Activated CD4-positive, alpha-beta T cell treated with anti-CD3 and anti-CD28 coated beads, Interleukin-2, amount 50 U/mL, for 4 hours (primary cell): ENCODE measurements at regions not wholly inside any gene's neighbourhood (a gene's known extent, or its start where the extent isn't known, plus 50 kb on each side); places are given as distances from the start of the nearest gene placed in this dataset.

ENCODE experiments used
- DNase-seq, 2 experiments: peaks; one replicate each; pipeline ENCODE4 v3.0.0-alpha.2; 2020

DNA sequence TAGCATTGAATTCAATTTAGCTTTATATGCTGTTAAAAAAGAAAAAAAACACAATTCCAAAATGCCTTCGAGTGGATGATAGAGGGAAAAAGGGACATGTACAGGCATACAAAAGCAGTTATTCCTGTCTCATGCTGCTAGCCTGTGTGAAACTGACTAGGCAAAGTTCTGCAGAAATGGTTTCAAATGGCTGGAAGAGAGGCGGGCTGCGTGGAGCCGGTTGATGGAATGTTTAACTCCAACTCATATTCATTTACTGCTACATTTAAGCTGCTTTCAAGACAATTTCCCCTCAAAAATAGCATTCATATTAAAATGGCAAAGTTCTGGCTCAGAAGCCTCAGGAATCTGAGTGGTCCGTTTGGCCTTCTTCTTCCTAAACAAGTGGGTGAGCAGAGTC is 143.8 kb upstream of the PPARGC1A start:
- no peak for DNase-seq

DNA sequence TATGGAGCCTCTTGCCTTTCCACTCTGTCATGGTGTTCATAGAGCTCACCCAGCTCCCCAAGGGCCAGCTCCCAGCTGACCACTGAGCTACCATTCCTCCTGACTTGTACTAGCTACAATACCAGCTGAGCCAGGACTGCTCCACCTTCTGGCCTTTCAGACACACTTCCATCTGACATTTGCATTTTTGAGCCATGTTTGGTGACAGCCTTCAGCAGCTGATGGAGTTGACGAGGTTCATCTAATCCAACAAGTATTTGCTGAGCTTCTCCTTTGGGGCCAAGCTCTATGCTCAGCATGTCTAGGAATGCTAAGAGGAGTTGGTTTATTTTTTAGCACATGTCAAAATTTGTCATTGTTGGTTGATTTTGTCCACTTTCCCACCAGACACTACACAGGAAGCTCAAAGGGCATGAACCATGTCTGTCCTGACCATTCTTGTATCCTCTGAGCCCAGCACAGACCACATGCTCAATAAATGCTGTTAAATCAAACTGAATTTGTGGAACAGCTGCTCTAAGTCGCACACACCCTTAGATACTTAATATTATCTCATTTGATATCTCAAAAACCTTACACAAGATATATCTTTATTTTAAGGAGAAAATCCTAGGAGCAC is 142.6 kb upstream of the PPARGC1A start:
- DNase-seq = no peak

DNA sequence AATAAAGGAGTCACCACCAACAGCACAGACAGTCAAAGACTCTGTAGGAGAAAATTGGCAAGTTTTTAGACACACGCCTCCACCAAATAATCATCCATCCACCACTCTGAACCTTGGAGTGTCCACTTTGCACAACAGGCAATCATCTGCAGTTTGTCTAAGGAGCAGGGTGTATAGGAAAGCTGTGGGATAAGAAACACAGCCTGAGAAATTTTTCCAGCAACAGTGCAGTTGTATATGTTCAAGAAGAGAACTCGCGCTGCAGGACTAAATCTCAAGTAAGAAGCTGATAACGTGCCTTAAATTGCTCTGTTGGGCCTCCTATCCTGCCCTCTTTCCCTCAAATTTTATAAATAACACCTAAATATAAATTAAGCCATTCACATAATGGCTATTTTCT is 136.7 kb upstream of the PPARGC1A start:
- no peak for DNase-seq

DNA sequence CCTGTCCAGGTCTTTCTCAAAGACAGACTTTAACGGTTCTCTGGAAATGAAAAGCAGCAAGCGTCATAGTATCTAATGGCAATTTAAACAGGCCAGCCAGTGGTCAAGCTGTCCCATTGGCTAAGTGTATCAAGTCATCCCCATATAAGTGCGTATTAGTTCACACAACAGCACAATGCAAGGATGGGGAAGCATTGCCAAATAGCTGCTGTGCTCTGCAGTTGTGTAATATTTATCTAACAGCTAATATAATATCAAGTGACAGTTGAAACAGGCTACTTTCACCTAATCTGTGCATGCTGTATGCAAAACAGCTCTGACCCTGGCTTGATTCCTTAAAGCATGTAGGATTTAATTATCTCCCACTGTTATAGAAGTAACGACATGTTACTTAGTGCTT is 134.8 kb upstream of the PPARGC1A start:
- no peak for DNase-seq

DNA sequence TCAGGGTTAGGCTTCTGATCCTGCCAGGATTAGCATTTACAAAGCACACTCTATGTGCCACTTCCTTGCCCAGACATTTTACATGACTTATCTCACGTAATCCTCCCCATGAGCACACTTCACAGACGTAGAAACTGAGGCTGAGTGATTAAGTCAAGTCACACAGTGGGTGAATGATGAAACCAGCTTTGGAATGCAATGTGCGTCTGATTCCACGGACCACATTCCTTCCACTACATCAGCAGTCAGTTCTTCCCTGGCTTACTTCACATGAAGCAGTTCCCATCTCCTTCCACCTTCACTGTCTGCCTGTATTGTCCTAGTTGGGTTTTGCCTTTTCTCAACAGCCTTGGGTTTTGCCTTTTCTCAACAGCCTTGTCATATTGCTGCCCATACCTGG is 134.3 kb upstream of the PPARGC1A start:
- DNase-seq = no peak

DNA sequence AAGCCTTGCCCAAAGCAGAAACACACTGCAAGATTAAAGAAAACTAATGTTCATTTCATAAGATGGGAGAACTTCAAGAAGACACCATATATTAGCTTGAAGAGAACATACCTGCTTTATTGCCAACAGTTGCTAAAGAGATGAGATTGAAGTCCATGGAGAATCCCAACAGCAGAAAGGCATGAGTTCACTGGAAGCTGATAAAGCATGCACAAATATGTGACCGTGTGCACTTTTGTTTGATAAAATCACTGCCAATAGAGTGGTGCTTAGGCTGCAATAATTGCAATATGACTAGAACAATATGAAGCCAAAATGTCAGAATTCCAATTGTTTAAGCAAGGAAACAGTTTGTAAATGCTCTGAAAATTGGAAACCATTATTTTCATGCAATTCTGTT is 125.9 kb upstream of the PPARGC1A start:
- DNase-seq = no peak

DNA sequence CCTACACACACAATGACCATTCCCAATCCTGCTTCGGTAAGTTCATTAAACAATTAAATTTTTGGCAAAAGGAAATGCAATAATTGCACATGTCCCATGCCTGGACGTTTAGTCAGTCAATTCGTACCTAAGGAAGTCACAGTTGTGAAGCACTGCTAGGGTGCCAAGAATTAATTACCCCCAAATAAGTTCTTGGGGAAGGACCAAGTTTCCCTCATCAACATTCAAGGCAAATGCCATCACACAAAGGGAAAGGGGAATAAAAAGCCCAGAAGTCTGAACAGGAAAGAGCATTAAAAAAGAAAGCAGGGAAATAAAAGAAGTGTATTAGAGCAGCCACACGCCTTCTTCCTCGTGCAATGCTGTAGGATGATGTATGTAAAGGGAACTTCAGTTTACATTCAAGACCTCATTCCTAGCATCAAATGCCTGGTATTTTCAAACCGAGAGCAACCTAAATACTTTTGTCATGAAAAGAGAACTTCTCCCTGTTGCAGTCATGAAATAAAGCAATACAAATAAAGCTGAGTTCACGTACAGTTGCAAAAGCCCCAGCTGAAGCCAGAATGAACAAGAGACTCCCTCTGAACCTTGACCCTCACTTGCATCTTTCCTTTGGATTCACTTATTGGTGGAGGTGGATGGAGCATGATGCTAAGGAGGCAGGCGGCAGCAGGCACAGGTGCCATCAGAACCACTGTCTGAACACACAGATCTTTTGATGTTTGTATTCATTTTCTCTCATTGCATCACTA is 124.0 kb upstream of the PPARGC1A start:
- no peak for DNase-seq

DNA sequence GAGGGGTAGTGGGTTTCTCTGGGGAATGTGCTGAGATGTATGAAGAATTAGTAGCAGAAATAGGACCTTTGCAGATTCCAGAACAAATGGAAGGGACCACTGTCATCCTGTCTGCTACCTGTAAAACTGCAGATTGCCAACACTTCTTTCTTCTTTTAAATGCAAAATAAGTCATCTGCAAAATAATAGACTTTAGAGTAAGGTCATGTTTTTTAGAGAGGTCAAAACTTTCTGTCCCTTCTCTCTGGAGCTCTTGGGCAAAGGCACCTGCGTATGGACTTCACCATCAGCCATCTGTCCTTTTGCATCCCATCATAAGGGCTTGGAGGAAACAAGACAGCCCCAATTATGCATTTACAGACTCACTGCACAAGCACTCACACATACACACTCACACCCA is 121.1 kb upstream of the PPARGC1A start:
- no peak for DNase-seq

DNA sequence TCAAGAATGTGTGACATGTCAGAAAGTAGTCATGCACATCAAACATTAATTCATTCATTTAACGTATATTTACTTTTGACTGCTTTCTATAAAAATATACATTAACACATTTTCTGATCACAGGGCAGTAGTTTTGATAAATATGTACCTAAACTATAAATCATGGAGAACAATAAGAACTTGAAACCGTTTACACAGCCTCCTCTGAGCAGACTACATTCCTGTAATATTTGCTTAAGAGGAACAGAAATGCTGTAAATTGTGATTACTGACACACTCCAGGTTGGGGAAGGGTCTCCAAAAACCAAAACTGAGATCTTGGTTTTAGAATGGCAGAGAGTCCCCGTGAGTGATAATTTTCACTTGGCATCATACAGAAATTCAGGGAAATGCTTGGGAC is 120.7 kb upstream of the PPARGC1A start:
- DNase-seq = no peak

DNA sequence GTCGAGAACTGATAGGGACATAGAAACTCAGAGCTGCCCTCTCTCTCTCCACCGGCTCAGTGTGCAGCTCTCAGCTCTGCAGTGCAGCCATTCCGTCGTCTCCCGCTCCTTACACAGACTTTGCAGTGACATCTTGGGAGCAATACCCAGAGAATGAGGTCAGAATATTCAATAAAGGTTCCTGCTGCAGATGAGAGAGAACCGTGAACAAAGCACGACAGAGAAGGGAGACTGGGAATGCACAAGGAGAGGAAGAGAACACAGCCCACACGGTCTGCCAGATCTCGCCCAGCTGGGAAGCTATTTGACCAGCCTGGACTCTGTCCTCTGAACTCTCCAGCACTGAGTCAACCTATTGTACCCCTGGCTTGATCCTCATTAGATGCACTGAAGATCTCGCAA is 118.0 kb upstream of the PPARGC1A start:
- no peak for DNase-seq

DNA sequence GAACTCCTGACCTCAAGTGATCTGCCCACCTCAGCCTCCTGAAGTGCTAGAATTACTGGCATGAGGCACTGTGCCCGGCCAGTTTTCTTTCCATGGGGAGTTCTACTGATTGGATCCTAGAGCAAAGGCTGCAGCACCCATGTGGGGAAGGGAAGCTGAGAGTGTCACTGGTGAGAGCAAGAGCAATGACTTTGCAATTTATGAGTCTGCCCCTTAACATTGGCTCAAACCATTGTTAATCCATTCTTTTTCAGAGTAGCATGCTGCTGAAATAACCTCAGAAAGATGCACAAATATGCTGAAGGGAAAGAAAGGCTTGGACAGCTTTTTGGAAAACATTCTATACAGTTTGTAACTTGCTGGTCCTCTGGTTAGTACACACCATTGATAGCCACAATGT is 116.4 kb upstream of the PPARGC1A start:
- DNase-seq = no peak

DNA sequence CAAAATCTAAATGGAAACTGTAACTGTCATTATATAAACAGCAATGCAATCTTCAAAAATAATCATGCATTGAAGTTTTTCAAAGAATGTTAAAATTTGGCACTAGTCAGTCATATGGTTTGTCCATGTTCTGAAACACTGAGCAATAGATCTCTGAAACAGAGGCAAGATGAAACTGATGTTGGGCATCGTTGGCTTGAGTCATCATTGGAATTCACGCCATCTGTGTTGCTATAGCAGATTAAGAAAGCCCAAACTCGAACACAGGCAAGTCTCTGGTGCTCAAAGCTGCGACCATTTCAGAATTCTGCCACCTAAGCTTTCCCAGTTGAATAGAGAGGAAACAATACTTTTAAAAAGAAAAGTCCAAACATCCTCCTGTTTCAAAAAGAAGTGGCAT is 114.1 kb upstream of the PPARGC1A start:
- no peak for DNase-seq

DNA sequence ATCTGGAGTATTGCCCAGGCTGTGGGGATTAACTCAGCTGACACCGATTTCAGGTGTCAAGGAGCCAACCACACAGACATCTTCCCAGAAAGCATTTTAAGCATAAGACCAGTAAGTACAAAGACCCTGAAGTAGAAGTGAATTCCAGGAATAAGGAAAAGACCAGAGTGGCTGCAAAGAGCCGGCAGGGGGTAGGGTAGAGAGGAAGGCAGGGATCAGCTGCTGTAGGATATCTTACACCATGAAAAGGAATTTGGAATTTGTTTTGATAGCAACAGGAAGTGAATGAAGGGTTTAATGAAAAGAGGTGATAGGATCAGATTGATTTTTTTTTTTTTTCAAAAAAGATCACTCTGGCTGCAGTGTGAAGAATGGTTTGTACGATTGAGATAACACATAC is 113.6 kb upstream of the PPARGC1A start:
- no peak for DNase-seq

DNA sequence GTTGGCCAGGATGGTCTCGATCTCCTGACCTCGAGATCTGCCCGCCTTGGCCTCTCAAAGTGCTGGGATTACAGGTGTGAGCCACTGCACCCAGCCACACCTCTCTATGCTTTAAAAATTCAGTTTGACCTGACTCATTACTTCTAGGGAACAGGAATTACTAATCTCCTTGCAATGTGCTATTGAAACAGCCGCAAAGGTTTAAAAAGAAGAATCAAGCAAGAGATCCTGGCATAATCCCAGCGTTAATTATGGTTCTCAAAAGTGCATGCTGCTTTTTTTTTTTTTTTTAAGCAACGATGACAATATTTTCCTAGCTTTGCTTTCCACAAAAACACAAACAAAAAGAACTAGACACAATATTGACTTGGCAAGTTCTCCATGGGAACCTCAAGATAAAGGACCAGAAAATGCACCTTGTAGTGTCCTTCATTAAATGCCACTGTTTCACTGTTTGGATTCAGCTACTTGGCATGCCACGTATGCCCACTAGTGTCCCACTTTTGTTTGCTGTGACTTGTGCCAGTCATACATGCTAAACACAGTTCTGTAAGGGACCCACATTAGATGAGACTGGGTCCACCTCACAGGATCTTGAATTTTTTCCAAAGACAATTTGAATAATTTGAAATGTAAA is 112.6 kb upstream of the PPARGC1A start:
- DNase-seq = no peak

DNA sequence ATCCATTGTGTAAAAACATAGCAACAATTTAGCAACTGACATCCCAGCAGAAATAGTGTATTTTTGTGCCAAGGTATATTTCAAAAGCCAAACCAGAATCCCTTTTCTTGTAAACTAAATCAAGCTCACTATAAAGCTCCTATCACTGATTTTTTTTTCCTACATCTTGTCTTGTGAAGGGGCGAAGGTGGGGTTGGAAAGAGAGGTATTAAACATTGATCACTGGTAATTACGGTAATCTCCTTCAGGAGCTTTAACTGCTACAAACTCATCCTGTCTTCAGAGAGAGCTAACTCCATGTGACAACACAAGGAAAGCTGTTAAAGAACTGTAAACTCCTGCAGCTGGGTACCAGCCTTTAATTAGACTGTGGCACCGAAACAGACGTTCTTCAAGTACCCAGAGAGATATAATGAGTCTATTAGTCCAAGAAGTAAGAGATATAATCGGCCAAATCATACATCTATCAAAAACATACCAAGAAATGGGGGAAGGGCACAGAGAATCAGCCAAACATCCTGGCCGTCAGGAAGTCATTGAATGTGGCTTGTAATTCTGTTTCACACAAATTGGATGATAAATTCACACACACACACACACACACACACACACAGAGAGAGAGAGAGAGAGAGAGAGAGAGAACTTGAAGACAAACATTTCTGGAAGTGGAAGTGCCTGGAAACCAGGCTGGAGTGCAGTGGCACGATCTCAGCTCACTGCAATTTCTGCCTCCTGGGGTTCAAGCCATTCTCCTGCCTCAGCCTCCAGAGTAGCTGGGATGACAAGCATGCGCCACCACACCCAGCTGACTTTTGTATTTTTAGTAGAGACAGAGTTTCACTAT is 111.9 kb upstream of the PPARGC1A start:
- DNase-seq = no peak

DNA sequence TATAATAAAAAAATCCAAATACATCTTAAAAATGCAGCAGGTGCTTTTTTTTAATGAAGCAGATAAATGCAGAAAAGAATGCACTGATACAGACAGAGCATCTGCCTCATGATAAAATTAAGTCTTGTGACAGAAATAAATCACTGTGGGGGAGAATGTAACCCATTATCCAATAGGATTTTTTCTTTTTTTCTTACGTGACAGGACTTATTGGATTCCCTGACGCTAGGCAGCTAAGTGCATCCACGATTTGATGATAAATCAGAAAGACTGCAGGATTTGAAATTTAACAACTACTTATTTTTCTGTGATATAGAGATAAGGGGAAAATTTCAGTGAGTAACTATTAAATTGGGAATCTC is 110.6 kb upstream of the PPARGC1A start:
- no peak for DNase-seq

DNA sequence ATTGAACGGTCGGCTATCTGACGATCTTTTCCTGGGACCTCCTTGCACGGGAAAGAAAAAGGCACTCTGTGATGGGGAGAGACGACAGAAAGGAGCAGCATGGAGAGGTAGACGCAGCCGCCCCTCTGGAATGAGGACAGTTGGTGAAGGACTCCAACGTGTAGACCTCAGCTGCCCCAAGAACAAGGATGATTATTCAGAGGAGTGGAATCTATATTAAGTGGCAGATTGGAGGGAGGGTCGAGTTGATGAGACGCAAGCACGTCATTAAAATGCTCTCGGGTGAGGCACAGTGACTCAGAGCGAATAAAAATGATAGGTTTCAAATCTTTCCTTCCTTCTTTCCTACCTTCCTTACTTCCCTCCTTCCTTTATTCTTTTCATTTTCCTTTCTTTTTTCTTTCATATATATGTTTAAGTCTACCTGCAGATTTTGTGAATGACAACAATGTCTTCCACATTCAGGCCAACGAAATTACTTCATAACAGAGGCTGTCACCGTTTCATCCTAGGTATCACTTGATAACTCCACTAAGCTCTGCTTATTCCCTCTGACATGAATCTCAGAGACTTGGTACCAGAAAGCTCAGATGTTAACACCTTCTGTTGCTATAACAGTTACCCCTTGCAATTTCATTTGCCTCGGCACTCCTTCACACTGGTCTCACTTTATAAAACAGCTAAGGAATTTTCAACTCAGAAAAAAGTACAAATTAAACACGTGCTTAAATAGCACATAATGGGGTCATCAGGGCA is 110.0 kb upstream of the PPARGC1A start:
- DNase-seq = no peak

DNA sequence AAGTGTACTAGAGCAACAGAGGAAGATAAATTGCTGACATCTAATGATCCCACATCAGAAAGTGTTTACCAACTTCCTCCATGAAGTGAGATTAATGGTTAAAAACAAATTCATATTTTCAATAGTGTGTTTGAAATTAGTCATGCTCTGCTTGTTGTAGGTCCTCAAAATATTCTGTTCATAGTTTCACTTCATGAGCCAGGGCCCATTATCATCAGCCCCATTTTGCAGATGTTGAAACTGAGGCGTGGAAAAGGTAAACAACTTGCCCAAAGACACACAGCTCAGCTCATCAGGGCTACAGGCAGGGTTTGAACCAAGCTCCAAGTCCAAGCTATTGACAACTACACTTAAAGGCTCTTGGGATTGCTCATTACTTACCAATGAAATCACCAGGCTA is 103.5 kb upstream of the PPARGC1A start:
- DNase-seq = no peak

DNA sequence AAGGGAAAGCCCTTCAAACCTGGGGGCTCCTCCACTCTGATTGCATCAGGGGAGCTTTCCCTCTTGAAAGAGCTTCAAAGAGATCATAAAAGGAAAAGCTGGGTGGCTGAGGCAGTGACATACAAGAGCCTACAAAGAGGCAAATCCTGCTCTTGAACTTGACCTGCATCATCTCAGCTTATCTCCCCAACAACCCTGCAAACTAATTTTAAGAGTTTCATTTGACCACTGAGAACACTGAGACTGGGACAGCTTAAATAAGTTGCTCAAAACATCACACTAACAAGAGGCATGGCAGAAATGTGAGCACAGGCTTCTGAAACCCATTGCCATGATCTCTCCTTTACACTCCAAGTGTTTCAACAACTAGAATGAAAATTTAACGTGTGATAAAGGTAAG is 101.6 kb upstream of the PPARGC1A start:
- no peak for DNase-seq

DNA sequence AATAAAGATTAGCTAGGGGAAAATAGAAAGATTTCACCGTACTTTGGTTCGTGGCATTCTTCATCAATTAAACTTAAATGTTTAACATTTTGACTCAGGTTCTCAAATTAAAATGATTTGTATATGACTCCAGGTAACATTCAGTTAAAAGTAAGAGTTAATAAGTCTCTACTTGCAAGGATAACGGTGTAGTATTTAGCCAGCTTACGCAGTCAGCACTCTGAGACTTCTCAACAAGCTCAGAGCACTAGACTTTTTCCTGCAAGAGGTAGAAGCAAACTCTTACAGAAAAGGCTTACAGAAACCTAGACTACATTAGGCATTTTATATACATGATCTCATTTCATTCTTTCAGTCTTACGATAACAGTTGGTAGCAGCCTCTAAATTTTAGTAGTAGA is 96.4 kb upstream of the PPARGC1A start:
- DNase-seq = no peak

DNA sequence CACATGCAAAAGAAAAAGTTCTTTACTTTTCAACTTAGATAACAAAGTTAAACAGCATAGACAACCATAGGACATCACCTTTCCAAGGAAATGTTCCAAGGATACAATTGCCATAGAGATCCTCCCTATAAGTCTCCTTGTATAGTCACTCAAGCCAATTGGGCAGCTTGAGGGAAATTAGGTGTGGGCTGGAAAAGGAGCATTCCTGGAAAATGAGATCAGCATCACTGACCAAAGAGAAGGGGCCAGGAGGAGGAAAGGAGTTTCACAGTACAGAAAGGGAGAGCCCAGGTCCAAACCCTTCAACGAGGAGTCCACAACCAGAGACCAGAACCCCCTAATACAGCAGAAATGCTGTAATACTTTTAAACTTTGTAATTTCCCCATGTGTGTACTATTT is 91.5 kb upstream of the PPARGC1A start:
- no peak for DNase-seq

DNA sequence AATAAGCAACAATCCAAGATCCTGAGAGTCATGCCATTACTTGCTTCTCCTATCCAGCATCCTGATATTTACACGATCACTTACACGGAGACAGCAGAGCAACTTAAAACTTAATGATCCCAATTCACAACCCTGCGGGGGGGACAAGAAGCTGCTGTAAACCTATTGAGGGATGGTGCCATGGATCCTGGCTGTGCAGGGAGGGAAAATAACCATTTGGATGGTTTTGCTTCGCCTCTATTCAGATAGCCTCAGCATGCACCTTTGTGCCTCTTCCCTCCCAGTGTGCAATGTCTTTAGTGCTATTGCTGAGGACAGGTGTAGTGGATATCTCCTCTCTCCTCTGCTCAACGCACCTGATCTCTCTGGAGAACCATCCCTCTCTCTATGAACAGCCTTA is 89.7 kb upstream of the PPARGC1A start:
- DNase-seq = no peak

DNA sequence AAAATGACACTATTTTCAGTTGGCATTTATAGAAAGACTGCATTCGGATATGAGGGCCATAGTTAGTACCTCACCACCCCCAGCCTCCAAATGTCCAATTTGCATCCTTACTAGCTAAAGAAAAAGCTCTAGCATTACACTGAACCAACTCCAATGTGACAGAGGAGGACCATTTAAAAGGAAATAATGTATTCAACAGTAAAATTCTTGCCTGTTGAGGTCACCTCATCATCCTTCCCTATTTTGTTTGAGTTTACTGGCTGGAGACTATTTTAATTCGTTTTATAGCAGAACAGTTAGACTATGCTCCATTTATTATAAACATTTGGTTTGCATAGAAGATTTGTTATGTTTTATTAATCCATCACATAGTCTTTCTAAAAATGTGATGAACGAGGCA is 88.2 kb upstream of the PPARGC1A start:
- no peak for DNase-seq
